HG03175 (cell line): ENCODE measurements at regions not wholly inside any gene's neighbourhood (a gene's known extent, or its start where the extent isn't known, plus 50 kb on each side); places are given as distances from the start of the nearest gene placed in this dataset.
"Not testable (repeated sequence)": the region's sequence is repeated elsewhere in the genome, so short reads cannot be mapped to it uniquely, and the experiment has no call there.

Experiments used
- ATAC-seq: cut with Tn5 transposase; IDR thresholded peaks from one replicate; pipeline ENCODE4 v1.9.1; 2021; ENCODE audit warnings: mild to moderate bottlenecking, moderate library complexity; ENCODE audit not compliant: unreplicated experiment

DNA sequence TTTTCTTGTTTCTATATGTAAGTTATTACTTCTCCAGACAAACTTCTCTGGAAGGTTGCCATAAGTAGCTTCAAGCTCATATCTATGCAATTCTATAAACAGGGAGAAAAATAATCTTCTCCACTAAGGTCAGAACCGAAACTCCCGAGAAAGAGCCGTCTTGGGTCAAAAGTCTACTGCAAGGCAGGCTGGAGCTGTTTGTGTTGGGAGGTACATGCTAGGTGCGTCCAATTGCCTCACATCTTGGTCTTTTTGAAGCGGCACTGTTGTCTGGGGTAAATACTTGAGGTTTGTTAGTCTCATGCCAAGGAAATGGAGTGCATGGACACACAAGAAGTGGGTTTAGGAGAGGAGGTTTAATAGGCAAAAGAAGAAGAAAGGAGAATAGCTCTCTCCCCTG is 674.7 kb upstream of the TMEM132C start:
- ATAC-seq = no peak

DNA sequence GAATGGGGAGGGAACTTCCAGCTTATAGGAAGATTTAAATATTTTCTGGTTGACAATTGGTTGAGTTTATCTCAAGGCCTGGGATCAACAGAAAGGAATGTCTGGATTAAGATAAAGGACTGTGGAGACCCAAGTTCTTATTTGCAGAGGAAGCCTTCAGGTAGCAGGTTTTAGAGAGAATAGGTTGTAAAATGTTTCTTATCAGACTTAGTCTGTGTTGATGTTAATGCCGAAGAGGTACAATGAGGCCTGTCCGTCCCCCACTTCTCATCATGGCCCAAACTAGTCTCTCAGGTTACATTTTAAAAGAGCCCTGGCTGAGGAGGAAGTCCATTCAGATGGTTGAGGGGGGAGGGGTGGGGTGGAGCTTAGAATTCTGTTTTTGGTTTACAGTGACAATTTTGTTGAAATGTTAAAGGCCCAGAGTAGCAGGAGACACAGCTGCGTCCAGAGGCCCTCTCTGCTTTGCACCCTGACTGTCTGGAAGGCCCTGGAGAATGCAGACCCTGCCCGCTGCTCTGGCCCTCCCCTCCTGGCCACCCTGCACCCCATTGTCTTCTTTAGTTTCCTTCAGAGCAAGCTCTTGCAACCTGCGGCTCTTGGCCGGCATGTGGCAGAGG is 672.5 kb upstream of the TMEM132C start:
- no peak for ATAC-seq

DNA sequence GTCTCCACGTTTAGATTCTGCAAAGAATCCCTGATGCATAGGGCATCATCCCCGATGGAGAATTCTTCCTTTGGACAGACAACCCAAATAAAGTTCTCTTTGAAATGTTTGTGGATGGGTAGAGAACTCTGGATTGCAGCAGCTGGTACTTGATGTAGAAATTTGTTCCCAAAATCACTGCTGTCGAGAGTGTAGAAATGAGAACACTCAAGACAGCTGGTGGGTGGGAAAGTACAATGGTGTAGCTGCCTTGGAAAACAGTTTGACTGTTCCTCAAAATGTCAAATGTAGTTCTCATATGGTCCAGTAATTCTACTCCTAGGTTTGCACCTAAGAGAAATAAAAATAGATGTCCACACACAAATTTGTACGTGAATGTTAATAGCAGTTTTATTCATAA is 671.5 kb upstream of the TMEM132C start:
- ATAC-seq = no peak

GRCh38 chr12:127596891-127597290 is 670.1 kb upstream of the TMEM132C start:
- no peak for ATAC-seq

DNA sequence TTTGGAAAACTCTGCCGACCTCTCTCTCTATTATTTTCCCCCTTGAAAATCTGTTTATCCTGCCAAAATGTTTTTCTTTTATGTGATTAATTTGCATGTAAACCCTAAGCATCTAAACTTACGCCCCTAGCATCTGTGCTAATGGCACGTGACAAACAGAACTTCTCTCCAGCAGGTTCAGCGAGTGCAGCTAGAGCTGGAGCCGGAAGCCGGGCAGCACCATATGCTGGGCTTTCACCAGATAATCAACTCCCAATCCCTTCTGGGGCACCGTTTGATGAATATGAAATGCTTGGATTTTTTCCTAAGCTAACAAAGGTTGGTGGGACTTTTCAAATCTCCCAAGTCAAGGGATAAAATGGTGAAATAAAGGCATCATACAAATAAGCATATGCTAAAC is 667.5 kb upstream of the TMEM132C start:
- ATAC-seq = no peak

DNA sequence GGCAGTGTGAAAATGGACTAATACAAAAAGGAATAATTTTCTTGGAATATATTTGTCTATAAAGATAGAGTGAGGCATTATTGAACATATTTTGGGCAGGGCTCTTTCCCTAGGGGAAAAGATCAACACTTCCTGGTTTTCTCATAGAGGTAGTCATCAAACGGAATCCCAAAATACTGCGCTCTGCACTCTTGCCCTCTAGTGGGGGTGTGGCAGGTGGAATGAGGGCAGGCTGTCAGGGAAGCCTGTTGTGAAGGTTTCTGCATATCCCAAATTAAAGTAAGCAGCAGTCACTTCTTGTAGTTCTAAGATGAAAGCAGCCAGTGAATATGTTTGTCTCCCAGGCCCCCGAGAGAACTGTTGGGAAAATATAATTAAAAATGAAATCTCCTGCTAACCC is 666.8 kb upstream of the TMEM132C start:
- no peak for ATAC-seq

DNA sequence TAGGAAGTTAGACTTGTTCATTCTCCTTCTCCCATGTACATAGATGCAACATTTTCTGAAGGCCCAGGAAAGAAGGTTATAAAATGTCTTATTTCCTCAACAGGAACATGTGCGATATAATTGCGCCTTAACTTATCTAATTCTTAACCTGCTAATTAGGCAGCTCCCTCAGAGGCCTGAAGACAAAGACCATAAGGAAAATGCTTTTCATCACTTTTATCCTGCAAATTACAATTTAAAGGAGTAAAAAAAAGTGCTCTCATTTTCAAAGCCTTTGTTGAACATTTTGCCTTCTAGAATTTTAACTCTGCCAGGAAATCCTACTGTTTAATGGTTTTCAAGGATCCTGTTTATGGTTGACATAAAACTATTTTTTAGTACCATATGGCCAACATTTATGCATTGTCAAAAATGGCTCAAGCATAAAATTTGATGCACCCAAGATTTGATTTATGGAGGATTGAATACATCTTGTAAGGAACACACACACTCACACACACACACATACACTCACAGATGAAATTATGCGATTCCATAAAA is 660.4 kb upstream of the TMEM132C start:
- no peak for ATAC-seq

- ATAC-seq = no peak
These were observed 659.7 kb upstream of the TMEM132C start for GRCh38 chr12:127607146-127607725.

DNA sequence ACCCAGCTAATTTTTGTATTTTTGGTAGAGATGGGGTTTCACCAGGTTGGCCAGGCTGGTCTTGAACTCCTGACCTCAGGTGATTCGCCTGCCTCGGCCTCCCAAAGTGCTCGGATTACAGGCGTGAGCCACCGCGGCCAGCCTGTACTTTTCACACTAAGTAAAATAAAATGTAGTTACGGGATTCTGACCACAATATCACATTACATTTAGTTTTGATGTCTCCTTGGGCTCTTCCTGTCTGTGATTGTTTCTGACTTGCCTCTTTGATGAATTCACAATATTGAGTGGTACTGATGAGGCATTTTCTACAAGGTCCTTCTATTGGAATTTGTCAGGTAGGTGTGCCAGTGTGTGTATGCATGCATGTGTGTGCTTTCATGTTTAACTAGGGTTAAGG is 658.6 kb upstream of the TMEM132C start:
- ATAC-seq = not testable (repeated sequence)

DNA sequence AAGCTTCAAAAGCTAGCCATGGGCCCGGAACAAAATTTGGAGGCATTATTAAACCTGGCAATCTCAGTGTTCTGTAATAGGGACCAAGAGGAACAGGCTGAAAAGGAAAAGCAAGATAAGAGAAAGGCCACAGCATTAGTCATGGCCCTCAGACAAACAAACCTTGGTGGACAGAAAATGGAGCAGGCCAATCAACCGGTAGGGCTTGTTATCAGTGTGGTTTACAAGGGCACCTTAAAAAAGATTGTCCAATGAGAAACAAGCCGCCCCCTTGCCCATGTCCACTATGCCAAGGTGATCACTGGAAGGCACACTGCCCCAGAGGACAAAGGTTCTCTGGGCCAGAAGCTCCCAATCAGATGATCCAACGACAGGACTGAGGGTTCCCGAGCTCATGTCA is 653.9 kb upstream of the TMEM132C start:
- no peak for ATAC-seq

DNA sequence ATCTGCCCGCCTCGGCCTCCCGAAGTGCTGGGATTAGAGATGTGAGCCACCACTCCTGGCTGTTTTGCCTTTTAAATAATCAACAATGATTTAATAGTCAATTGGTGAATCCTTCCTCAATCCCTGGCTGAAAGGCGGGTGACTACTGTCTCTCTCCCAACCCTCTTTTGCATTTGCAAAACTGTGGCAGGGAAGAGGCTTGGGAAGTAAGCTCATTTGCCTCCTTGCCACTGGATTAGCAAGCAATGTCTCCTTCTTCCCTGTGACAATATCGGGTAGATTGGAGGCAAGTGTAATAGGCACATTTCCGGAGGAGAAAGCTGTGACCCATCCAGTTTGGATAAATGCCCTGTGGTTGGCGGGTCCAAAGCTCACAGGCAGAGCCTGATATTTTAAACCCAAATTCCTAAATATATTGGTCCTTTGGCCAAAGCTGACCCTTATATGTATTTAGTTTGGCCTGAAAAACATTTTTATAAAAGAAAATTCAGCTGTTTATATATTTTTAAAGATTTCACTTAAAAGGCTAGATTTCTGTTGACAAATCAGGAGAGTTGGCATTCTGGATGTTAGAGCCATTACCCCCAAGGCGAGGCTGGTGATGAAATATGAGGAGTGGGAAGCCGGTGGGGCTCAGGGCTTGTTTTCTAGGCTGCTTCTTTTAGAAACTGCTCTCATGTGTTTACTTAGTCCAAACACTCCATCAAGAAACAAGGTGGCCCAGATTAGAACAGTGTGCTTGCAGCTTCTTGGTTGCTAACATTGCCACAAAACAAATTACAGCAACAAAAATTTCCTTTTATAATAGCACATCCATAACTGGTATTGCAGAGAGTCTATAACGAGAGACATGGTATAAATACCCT is 646.9 kb upstream of the TMEM132C start:
- ATAC-seq = no peak

DNA sequence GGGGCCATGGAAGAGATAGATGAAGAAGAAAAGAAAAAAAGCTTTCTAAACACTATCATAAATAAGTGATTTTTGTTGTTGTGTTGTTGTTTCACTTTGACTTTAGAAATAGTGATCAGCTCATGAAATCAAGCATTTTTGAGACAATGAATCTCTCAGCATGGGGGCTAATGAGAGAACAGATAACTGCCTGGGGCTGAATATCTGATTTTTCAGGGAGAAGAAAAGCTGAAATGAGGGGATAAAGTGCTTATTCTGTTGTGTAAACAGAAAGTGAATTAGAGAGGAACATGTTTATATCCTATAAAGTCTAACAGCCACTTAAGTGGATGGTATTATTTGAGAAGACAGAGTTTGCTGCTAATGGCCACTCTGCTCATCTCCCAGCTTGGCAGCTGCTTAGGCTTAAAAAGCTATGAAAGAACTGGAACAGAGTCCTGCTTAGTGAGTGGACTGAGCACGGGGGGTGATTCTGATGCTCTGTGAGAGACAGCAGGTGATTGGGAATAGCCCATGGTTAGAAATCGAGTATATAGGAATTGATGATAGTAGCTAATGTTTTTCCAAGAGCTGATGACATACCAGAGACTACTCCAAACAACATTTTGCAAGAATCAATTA is 646.1 kb upstream of the TMEM132C start:
- ATAC-seq = no peak

DNA sequence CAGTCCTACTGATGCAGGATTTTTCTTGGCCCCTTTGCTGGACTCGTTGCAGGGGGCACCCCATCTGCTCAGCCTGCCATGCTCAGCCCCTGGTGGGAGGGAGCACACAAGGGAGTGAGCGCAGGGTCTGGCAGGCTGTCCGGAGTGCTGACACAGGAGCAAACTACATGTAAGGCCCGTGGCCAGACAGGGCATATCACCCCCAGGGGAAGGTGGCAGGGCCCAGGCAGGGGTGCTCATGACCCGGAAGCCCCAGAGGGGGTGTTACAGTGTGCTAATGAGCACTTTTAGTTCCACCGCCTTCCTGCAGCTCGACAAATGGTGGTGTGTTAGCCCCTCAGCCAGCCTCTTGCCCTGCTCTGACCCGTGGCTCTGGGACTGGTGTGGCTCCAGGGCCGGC is 645.6 kb upstream of the TMEM132C start:
- no peak for ATAC-seq

GRCh38 chr12:127623362-127623761 is 643.6 kb upstream of the TMEM132C start:
- no peak for ATAC-seq

DNA sequence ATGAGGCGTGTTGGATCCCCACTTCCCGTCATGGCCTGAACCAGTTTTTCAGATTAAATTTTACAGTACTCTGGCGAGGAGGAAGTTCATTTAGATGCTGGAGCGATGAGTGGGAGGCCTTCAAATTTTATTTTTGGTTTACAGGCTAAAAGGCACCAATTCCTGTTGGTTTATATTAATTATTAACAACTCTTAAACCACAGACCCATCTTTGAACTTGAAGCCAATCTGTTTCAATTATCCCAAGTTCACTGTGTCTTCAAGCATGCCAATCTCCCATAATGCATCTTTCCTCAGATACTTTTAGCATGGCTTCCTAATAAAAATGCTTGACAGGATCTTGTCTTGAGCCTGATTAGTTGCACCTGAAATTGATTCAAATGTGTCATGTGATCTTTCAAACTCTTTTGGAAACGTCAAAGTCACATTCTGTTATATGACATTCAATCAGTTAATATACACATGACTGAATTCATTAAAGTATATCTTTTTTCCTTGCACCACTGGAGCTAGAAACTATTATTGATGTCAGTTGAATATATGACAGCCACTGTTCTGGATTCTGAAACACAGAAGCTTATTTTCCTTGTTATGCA is 641.7 kb upstream of the TMEM132C start:
- no peak for ATAC-seq

- no peak for ATAC-seq
These were observed 638.3 kb upstream of the TMEM132C start for GRCh38 chr12:127628645-127629044.

GRCh38 chr12:127629066-127629820 is 637.7 kb upstream of the TMEM132C start:
- no peak for ATAC-seq

DNA sequence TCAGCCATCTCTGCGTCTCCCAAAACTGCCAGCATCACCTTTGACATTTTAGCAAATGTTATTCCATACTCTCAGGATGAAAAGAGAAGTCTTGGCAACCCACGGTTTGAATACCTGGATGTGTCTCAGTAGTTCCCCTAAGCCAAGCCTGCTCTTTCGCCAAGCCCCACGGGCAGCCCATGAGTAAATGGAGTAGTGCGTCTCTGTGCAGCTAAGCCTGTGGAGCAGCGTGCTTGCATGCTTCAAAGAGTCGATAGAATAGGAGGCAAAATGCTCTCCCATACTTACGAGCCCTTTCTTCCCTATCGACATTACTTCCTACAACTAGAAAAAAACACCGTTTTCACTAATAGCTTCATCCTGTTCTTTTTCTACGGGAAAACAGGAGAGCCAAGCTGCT is 634.5 kb upstream of the TMEM132C start:
- ATAC-seq = no peak

- ATAC-seq = no peak
These were observed 631.1 kb upstream of the TMEM132C start for GRCh38 chr12:127635838-127636237.

DNA sequence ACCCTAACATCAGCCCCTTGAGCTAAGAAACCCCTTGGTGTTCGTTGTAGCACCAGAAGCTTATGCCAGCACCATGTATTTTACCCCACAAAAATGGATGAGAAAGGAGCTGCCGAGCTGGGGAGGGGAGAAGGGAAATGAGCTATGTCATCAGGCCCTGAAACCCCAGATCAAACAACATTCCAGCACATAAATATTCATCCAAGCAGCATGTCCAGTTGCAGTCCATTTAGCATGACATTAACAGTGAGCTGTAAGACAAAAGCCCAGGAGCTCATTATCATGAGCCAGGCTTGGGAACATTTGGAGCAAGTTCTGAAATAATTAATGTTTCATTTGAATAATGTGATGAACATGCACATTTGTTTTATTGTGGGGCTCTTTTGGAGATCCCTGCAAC is 630.1 kb upstream of the TMEM132C start:
- ATAC-seq = no peak
